ENCODE measurements at regions not wholly inside any gene's neighbourhood (a gene's known extent, or its start where the extent isn't known, plus 50 kb on each side); places are given as distances from the start of the nearest gene placed in this dataset.

GRCh38 chr10:4686644-4686996 lies 139.4 kb upstream of the AKR1E2 start:
- no peak for DNase-seq

- DNase-seq, result no peak
Observed at GRCh38 chr10:4685904-4686643, 139.9 kb upstream of the AKR1E2 start.

GRCh38 chr10:4685491-4685890 lies 140.5 kb upstream of the AKR1E2 start:
- no peak for DNase-seq

GRCh38 chr10:4684434-4684833 lies 141.6 kb upstream of the AKR1E2 start:
- DNase-seq, result no peak

- DNase-seq, result no peak
Observed at GRCh38 chr10:4683838-4684237, 142.2 kb upstream of the AKR1E2 start.

- no peak for DNase-seq
Observed at GRCh38 chr10:4683137-4683536, 142.9 kb upstream of the AKR1E2 start.

GRCh38 chr10:4678951-4679671 lies 146.9 kb upstream of the AKR1E2 start:
- no peak for DNase-seq

- no peak for DNase-seq
Observed at GRCh38 chr10:4678023-4678950, 147.7 kb upstream of the AKR1E2 start.

- DNase-seq, result no peak
Observed at GRCh38 chr10:4677296-4678021, 148.5 kb upstream of the AKR1E2 start.

- DNase-seq, result no peak
Observed at GRCh38 chr10:4676566-4676965, 149.4 kb upstream of the AKR1E2 start.

GRCh38 chr10:4675808-4676207 lies 150.2 kb upstream of the AKR1E2 start:
- DNase-seq, result no peak

GRCh38 chr10:4673279-4674040 lies 152.5 kb upstream of the AKR1E2 start:
- no peak for DNase-seq

GRCh38 chr10:4672201-4672600 lies 153.8 kb upstream of the AKR1E2 start:
- DNase-seq, result no peak

- DNase-seq, result no peak
Observed at GRCh38 chr10:4671451-4672145, 154.4 kb upstream of the AKR1E2 start.

- no peak for DNase-seq
Observed at GRCh38 chr10:4670737-4671136, 155.3 kb upstream of the AKR1E2 start.

GRCh38 chr10:4669585-4669984 lies 156.4 kb upstream of the AKR1E2 start:
- DNase-seq, result no peak

- DNase-seq, result no peak
Observed at GRCh38 chr10:4663162-4663992, 162.6 kb upstream of the AKR1E2 start.

- DNase-seq, result no peak
Observed at GRCh38 chr10:4662576-4663161, 163.3 kb upstream of the AKR1E2 start.

- DNase-seq, result no peak
Observed at GRCh38 chr10:4661511-4662255, 164.3 kb upstream of the AKR1E2 start.
